ENCODE measurements at regions not wholly inside any gene's neighbourhood (a gene's known extent, or its start where the extent isn't known, plus 50 kb on each side); places are given as distances from the start of the nearest gene placed in this dataset.
A peak's percentile ranks its signal among the peaks of the same experiment; 100 is the strongest.

DNA sequence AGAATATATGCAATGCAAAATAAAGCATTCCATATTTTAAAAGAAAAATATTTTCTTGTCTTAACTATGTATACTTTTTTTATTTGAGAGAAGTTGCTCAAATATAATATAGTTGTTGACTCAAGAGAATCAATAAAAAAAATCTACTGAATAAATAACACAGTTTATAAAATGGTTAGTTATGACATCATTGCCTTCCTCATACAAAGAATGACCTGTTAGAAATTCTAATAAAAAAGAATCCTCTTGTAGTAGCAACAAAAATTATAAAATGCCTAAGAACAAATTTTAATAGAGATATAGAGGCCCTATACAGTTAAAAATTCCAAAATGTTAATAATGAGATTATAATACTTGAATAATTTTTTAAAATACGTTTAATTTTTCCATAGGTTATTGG, 96.5 kb upstream of the AHI1 start:
- Histone ChIP-seq H3K36me3 (ENCODE audit: control insufficient read depth in 2 of 2, insufficient read depth in 1 of 2, low read length in 2 of 2) (no peaks in the 10 kb centered on the region), H3K4me1 (ENCODE audit: control insufficient read depth, insufficient read depth, low read length) (no peaks in the 10 kb centered on the region), H3K4me3 (ENCODE audit: low read depth, low read length) (no peak overlapping the region), H3K27ac (ENCODE audit: extremely low read depth, low read depth, low read length) (no peak overlapping the region), H3K9me3 (ENCODE audit: control insufficient read depth, insufficient read depth, low read depth, low read length) (no peaks in the 10 kb centered on the region)
- ChIA-PET POLR2A (no interaction called here), CTCF (no interaction called here)
- peak; percentile 59 for TF ChIP-seq ATF2 (tag by site-specific recombination; IDR thresholded peaks at IDR 0.05; ENCODE audit: low read depth)
- TF ChIP-seq, protein P1, sequence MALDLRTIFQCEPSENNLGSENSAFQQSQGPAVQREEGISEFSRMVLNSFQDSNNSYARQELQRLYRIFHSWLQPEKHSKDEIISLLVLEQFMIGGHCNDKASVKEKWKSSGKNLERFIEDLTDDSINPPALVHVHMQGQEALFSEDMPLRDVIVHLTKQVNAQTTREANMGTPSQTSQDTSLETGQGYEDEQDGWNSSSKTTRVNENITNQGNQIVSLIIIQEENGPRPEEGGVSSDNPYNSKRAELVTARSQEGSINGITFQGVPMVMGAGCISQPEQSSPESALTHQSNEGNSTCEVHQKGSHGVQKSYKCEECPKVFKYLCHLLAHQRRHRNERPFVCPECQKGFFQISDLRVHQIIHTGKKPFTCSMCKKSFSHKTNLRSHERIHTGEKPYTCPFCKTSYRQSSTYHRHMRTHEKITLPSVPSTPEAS (tag by site-specific recombination; IDR thresholded peaks at IDR 0.05), result no peak

GRCh38 chr6:135600086-135600702, 102.7 kb upstream of the AHI1 start:
- peaks cover 3% of the 10 kb centered on the region; the same call in 1 of the 2 replicates for H3K4me1 ChIP-seq (ENCODE audit: control insufficient read depth, insufficient read depth, low read length)
- no peak overlapping the region for H3K27ac ChIP-seq (ENCODE audit: extremely low read depth, low read depth, low read length)
- H3K36me3 ChIP-seq (ENCODE audit: control insufficient read depth in 2 of 2, insufficient read depth in 1 of 2, low read length in 2 of 2), result no peaks in the 10 kb centered on the region
- H3K9me3 ChIP-seq (ENCODE audit: control insufficient read depth, insufficient read depth, low read depth, low read length), result no peaks in the 10 kb centered on the region
- POLR2A ChIA-PET, result interaction anchor here (0.6 kb wide), 1 partner anchor 252 kb away, joined by 3 read pairs; no protein-coding TSS in a partner anchor
- TF ChIP-seq ZIC2 (tag by site-specific recombination; IDR thresholded peaks at IDR 0.05), result no peak
- TF ChIP-seq, protein P2, sequence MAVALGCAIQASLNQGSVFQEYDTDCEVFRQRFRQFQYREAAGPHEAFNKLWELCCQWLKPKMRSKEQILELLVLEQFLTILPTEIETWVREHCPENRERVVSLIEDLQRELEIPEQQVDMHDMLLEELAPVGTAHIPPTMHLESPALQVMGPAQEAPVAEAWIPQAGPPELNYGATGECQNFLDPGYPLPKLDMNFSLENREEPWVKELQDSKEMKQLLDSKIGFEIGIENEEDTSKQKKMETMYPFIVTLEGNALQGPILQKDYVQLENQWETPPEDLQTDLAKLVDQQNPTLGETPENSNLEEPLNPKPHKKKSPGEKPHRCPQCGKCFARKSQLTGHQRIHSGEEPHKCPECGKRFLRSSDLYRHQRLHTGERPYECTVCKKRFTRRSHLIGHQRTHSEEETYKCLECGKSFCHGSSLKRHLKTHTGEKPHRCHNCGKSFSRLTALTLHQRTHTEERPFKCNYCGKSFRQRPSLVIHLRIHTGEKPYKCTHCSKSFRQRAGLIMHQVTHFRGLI (tag by site-specific recombination; IDR thresholded peaks at IDR 0.05), result peak; percentile 35; the same call in 1 of the 2 replicates
- no peak overlapping the region for H3K4me3 ChIP-seq (ENCODE audit: low read depth, low read length)
- CTCF ChIA-PET, result no interaction called here

GRCh38 chr6:135600931-135601330, 103.4 kb upstream of the AHI1 start:
- H3K4me1 ChIP-seq (ENCODE audit: control insufficient read depth, insufficient read depth, low read length), result peaks cover 3% of the 10 kb centered on the region; the same call in 1 of the 2 replicates
- ChIA-PET CTCF (no interaction called here), POLR2A (interaction anchor here (0.6 kb wide), 1 partner anchor 251 kb away, joined by 3 read pairs; no protein-coding TSS in a partner anchor)
- H3K9me3 ChIP-seq (ENCODE audit: control insufficient read depth, insufficient read depth, low read depth, low read length), result no peaks in the 10 kb centered on the region
- H3K36me3 ChIP-seq (ENCODE audit: control insufficient read depth in 2 of 2, insufficient read depth in 1 of 2, low read length in 2 of 2), result no peaks in the 10 kb centered on the region
- H3K27ac ChIP-seq (ENCODE audit: extremely low read depth, low read depth, low read length), result no peak overlapping the region
- H3K4me3 ChIP-seq (ENCODE audit: low read depth, low read length), result no peak overlapping the region
- TF ChIP-seq ZEB2 (tag by site-specific recombination; IDR thresholded peaks at IDR 0.05), result no peak
- TF ChIP-seq ZSCAN23 (tag by site-specific recombination; IDR thresholded peaks at IDR 0.05), result no peak
- no peak for TF ChIP-seq ZNF37A (tag by site-specific recombination; IDR thresholded peaks at IDR 0.05)
- no peak for TF ChIP-seq ZNF785 (tag by site-specific recombination; IDR thresholded peaks at IDR 0.05)
- no peak for TF ChIP-seq ZXDB (tag by site-specific recombination; IDR thresholded peaks at IDR 0.05)

GRCh38 chr6:135601857-135602256, 104.3 kb upstream of the AHI1 start:
- POLR2A ChIA-PET, result no interaction called here
- no peaks in the 10 kb centered on the region for H3K36me3 ChIP-seq (ENCODE audit: control insufficient read depth in 2 of 2, insufficient read depth in 1 of 2, low read length in 2 of 2)
- TF ChIP-seq ZNF394 (tag by site-specific recombination; IDR thresholded peaks at IDR 0.05; ENCODE audit: borderline replicate concordance) (no peak), RBAK (tag by site-specific recombination; IDR thresholded peaks at IDR 0.05) (peak; percentile 82; the same call in 1 of the 2 replicates), ZNF350 (tag by site-specific recombination; IDR thresholded peaks at IDR 0.05) (no peak)
- no peak overlapping the region for H3K27ac ChIP-seq (ENCODE audit: extremely low read depth, low read depth, low read length)
- CTCF ChIA-PET, result no interaction called here
- H3K9me3 ChIP-seq (ENCODE audit: control insufficient read depth, insufficient read depth, low read depth, low read length), result no peaks in the 10 kb centered on the region
- peaks cover 3% of the 10 kb centered on the region; the same call in 1 of the 2 replicates for H3K4me1 ChIP-seq (ENCODE audit: control insufficient read depth, insufficient read depth, low read length)
- H3K4me3 ChIP-seq (ENCODE audit: low read depth, low read length), result no peak overlapping the region

Data from HEK293 (cell line).